ENCODE measurements at regions not wholly inside any gene's neighbourhood (a gene's known extent, or its start where the extent isn't known, plus 50 kb on each side); places are given as distances from the start of the nearest gene placed in this dataset.

DNA sequence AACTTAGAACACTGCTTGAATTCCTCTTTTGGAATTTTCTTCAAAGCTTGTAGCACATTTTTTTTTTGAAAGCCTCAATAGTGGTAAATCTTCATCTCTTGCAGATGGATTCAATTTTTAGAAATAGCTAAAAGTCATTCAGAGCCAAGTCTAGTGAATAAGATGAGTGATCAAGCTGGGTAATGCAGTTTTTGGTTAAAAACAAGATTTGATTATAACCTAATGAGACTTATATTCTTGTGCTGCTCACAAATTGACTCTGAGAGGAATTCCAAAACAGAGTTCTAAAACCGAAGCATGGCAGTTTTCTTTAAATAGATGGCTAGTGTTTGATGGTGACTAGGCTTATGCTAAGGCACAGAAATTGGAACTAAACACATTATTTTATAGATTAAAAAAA, 2072.6 kb upstream of the CELF4 start:
- no peak for TF ChIP-seq LEF1 (IDR thresholded peaks at IDR 0.05; ENCODE audit: borderline replicate concordance)
- no peak for TF ChIP-seq TARDBP (IDR thresholded peaks at IDR 0.05)
- TF ChIP-seq FOXA1 (IDR thresholded peaks at IDR 0.05), result no peak
- no peak for TF ChIP-seq NFRKB (IDR thresholded peaks at IDR 0.05)
- no peak for TF ChIP-seq BHLHE40 (IDR thresholded peaks at IDR 0.05; ENCODE audit: borderline replicate concordance)
- no peak for TF ChIP-seq FOXM1 (IDR thresholded peaks at IDR 0.05; ENCODE audit: borderline replicate concordance)
- TF ChIP-seq CTBP1 (IDR thresholded peaks at IDR 0.05; ENCODE audit: borderline replicate concordance), result no peak
- no peak for TF ChIP-seq ZNF384 (IDR thresholded peaks at IDR 0.05)
- TF ChIP-seq ELF4 (IDR thresholded peaks at IDR 0.05), result no peak
- DNase-seq (ENCODE audit: extremely low spot score), result no peak
- CTCF ChIA-PET, result no interaction called here
- POLR2A ChIA-PET, result no interaction called here

DNA sequence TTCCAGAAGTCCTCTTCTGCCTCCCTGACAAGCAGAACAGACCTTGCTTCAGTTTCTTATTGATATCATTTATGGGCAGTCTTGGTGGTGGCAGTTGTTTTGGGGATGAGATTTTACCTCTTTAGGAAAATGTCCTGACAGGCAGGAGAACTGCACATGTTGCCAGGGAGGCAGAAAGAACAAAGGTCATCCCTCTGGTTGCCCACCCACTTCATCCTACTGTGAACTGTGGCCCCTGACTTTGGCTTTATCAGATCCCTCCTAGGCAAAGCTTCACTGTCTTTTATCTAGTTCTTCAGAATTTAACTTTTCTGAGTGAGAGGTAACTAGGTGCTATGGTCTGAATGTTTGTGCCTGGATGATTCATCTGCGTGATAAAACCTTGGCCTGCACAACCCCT, 2071.3 kb upstream of the CELF4 start:
- ChIA-PET POLR2A (no interaction called here), CTCF (no interaction called here)
- TF ChIP-seq LEF1 (IDR thresholded peaks at IDR 0.05; ENCODE audit: borderline replicate concordance), result no peak
- no peak for DNase-seq (ENCODE audit: extremely low spot score)

DNA sequence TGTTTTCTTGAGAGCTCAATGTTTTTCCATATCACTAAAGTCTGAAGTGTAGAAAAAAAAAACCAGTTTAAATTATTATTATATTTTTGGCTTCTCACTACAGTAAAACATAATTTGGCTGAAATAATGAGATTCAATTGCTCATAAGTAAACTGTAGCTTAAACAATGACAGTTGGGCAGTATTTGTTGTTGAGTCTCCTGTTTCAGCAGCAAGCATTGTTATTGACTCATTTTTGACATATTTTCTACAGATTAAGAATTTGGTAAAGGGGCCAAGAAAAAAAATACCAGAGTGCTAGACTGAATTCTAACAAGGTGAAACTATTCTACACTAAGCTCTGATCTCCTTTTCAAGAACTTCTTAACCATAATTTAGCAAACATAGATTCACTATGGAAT, 2070.4 kb upstream of the CELF4 start:
- TF ChIP-seq HDGF (IDR thresholded peaks at IDR 0.05; ENCODE audit: borderline replicate concordance), result no peak
- TF ChIP-seq NFRKB (IDR thresholded peaks at IDR 0.05), result no peak
- TF ChIP-seq ELF4 (IDR thresholded peaks at IDR 0.05), result no peak
- TF ChIP-seq SUZ12 (IDR thresholded peaks at IDR 0.05), result no peak
- no peak for TF ChIP-seq ZNF384 (IDR thresholded peaks at IDR 0.05)
- no peak for TF ChIP-seq ARNT (IDR thresholded peaks at IDR 0.05)
- no peak for TF ChIP-seq FOXA1 (IDR thresholded peaks at IDR 0.05)
- no peak for TF ChIP-seq FOXM1 (IDR thresholded peaks at IDR 0.05; ENCODE audit: borderline replicate concordance)
- TF ChIP-seq TARDBP (IDR thresholded peaks at IDR 0.05), result no peak
- TF ChIP-seq BHLHE40 (IDR thresholded peaks at IDR 0.05; ENCODE audit: borderline replicate concordance), result no peak
- TF ChIP-seq, protein P1, sequence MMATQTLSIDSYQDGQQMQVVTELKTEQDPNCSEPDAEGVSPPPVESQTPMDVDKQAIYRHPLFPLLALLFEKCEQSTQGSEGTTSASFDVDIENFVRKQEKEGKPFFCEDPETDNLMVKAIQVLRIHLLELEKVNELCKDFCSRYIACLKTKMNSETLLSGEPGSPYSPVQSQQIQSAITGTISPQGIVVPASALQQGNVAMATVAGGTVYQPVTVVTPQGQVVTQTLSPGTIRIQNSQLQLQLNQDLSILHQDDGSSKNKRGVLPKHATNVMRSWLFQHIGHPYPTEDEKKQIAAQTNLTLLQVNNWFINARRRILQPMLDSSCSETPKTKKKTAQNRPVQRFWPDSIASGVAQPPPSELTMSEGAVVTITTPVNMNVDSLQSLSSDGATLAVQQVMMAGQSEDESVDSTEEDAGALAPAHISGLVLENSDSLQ (IDR thresholded peaks at IDR 0.05), result no peak
- no peak for TF ChIP-seq CTBP1 (IDR thresholded peaks at IDR 0.05; ENCODE audit: borderline replicate concordance)
- no peak for TF ChIP-seq L3MBTL2 (conservative IDR thresholded peaks at IDR 0.05)
- no peak for TF ChIP-seq SP1 (IDR thresholded peaks at IDR 0.05)
- no peak for TF ChIP-seq FOXK2 (IDR thresholded peaks at IDR 0.05)
- TF ChIP-seq LEF1 (IDR thresholded peaks at IDR 0.05; ENCODE audit: borderline replicate concordance), result no peak
- POLR2A ChIA-PET, result no interaction called here
- CTCF ChIA-PET, result no interaction called here
- DNase-seq (ENCODE audit: extremely low spot score), result no peak

DNA sequence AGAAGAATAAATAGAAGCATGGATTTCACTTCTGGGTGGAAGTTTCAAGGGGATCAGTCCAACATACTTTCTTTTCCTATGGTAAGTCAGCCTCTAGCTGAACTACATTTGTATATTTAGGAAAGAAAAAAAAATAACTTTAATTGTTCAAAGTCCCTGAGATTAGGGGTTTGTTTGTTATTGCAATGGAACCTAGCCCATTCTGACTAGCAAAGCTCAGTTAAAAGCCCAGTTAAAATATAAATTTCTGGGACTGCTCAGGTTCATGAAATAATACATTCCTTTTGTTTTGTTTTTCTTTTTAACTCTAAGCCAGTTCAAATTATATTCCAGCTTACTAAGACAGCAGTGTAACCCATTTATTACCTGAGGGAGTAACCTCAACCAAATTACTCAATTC, 2069.6 kb upstream of the CELF4 start:
- TF ChIP-seq CTBP1 (IDR thresholded peaks at IDR 0.05; ENCODE audit: borderline replicate concordance) (no peak), L3MBTL2 (conservative IDR thresholded peaks at IDR 0.05) (no peak), TARDBP (IDR thresholded peaks at IDR 0.05) (no peak), NFRKB (IDR thresholded peaks at IDR 0.05) (no peak), ARNT (IDR thresholded peaks at IDR 0.05) (no peak)
- TF ChIP-seq, protein P1 (IDR thresholded peaks at IDR 0.05), result no peak
- no peak for DNase-seq (ENCODE audit: extremely low spot score)
- CTCF ChIA-PET, result interaction anchor here (0.7 kb wide), 1 partner anchor 802 kb away, joined by 4 read pairs; no protein-coding TSS in a partner anchor
- POLR2A ChIA-PET, result no interaction called here

DNA sequence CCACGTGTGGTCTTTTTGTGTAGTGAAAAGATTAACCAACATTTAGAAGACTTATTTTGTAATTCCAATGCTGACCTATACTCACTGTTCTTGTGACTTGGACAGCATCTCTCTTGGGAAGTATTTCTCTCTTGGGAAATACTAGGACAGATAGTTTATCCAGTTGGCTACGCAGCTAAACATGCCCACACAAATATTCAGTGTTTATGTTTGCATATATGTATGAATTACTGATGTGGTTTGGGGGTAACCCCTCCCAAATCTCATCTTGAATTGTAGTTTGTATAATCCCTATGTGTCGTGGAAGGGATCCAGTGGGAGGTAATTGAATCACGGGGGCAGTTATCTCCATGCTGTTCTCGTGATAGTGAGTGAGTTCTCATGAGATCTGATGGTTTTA, 2062.3 kb upstream of the CELF4 start:
- TF ChIP-seq ZNF384 (IDR thresholded peaks at IDR 0.05), result no peak
- no peak for TF ChIP-seq ELF4 (IDR thresholded peaks at IDR 0.05)
- no peak for DNase-seq (ENCODE audit: extremely low spot score)
- CTCF ChIA-PET, result no interaction called here
- POLR2A ChIA-PET, result no interaction called here

DNA sequence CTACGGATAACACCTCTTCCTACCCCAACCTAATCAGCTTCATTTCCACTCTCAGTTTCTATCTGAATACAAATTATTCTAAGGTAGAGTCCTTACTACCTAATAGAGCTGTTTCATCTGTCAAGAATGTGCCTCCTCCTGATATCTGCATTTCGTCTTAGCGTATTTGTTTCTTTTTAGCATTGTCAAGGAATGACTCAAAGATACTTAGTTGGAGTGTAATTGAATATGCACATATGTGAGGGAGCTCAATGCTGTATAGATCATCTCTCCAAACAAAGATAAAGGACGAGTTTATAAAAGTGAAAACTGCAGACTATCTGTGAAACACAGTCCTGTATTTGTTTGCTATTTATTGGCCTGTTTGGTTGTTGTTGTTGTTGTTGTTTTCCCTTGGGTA, 2059.4 kb upstream of the CELF4 start:
- ChIA-PET POLR2A (no interaction called here), CTCF (no interaction called here)
- no peak for TF ChIP-seq FOXA1 (IDR thresholded peaks at IDR 0.05)
- no peak for TF ChIP-seq LEF1 (IDR thresholded peaks at IDR 0.05; ENCODE audit: borderline replicate concordance)
- no peak for TF ChIP-seq CTBP1 (IDR thresholded peaks at IDR 0.05; ENCODE audit: borderline replicate concordance)
- no peak for TF ChIP-seq ARNT (IDR thresholded peaks at IDR 0.05)
- TF ChIP-seq FOXM1 (IDR thresholded peaks at IDR 0.05; ENCODE audit: borderline replicate concordance), result no peak
- no peak for TF ChIP-seq ZNF384 (IDR thresholded peaks at IDR 0.05)
- no peak for TF ChIP-seq FOXK2 (IDR thresholded peaks at IDR 0.05)
- TF ChIP-seq L3MBTL2 (conservative IDR thresholded peaks at IDR 0.05), result no peak
- no peak for TF ChIP-seq SP1 (IDR thresholded peaks at IDR 0.05)
- no peak for TF ChIP-seq BHLHE40 (IDR thresholded peaks at IDR 0.05; ENCODE audit: borderline replicate concordance)
- no peak for TF ChIP-seq NFRKB (IDR thresholded peaks at IDR 0.05)
- TF ChIP-seq HDGF (IDR thresholded peaks at IDR 0.05; ENCODE audit: borderline replicate concordance), result no peak
- no peak for TF ChIP-seq TARDBP (IDR thresholded peaks at IDR 0.05)
- TF ChIP-seq, protein P1 (IDR thresholded peaks at IDR 0.05), result no peak
- TF ChIP-seq SUZ12 (IDR thresholded peaks at IDR 0.05), result no peak
- no peak for TF ChIP-seq ELF4 (IDR thresholded peaks at IDR 0.05)
- no peak for DNase-seq (ENCODE audit: extremely low spot score)

DNA sequence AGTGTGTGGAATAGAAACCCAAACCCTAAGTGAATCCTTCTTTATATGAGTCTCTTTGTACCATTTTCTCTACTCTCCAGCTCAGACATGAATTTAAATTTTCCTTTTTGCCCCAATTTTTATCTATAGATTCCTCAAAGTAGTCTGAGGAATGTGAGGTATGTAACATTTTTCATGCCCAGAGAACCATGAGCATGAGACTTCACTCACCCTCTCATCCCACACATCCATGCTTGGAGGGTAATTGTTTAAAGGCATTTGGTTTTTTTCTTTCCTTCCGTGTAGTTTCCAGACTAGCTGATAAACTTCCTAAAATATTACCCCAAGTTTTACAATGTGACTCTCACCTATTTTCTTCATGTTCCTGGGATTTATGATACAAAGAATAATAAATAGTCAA, 2056.8 kb upstream of the CELF4 start:
- CTCF ChIA-PET, result no interaction called here
- POLR2A ChIA-PET, result no interaction called here
- DNase-seq (ENCODE audit: extremely low spot score), result no peak
- no peak for TF ChIP-seq TARDBP (IDR thresholded peaks at IDR 0.05)
- no peak for TF ChIP-seq BHLHE40 (IDR thresholded peaks at IDR 0.05; ENCODE audit: borderline replicate concordance)

Data from HEK293T (cell line).